ENCODE measurements at regions not wholly inside any gene's neighbourhood (a gene's known extent, or its start where the extent isn't known, plus 50 kb on each side); places are given as distances from the start of the nearest gene placed in this dataset.

GRCh38 chr7:84261509-84261908 is 66.9 kb upstream of the SEMA3A start:
- TF ChIP-seq CTCF (IDR thresholded peaks at IDR 0.05) (no peak), EZH2 (IDR thresholded peaks at IDR 0.05) (no peak), EZH2phosphoT487 (IDR thresholded peaks at IDR 0.05) (no peak)

All from neural progenitor cell (in vitro differentiated cells).